Tibial nerve (tissue), 4 donors: ENCODE measurements at regions not wholly inside any gene's neighbourhood (a gene's known extent, or its start where the extent isn't known, plus 50 kb on each side); places are given as distances from the start of the nearest gene placed in this dataset.
A peak's percentile ranks its signal among the peaks of the same experiment; 100 is the strongest.

Source experiments
- DNase-seq, 2 donors: peaks; one replicate each; pipeline ENCODE4 v3.0.0-alpha.2; 2019; ENCODE audit warnings: low spot score in 2 of 2
- H3K27ac ChIP-seq, 4 donors: fragments of 200-600 bp; sonication (generic) in 3 of 4; one replicate each; pipeline ENCODE4 v1.5.1; 2017 to 2019; ENCODE audit warnings: mild to moderate bottlenecking in 1 of 4
- H3K27me3 ChIP-seq, 2 donors: fragments of 200-600 bp; sonication (generic) in 1 of 2; one replicate each; pipeline versions ENCODE4 v1.5.1 to v1.6.0; 2017 to 2019
- H3K36me3 ChIP-seq, 3 donors: fragments of 200-600 bp; sonication (generic); one replicate each; pipeline ENCODE4 v1.5.1; 2018 to 2019
- H3K4me1 ChIP-seq, 4 donors: fragments of 200-600 bp; sonication (generic) in 3 of 4; one replicate each; pipeline ENCODE4 v1.5.1; 2017 to 2019
- H3K4me3 ChIP-seq, 4 donors: fragments of 200-600 bp; sonication (generic) in 3 of 4; one replicate each; pipeline ENCODE4 v1.5.1; 2017 to 2019; ENCODE audit warnings: mild to moderate bottlenecking in 1 of 4, moderate library complexity in 1 of 4
- H3K9me3 ChIP-seq, 4 donors: fragments of 200-600 bp; sonication (generic) in 3 of 4; one replicate each; pipeline ENCODE4 v1.5.1; 2017 to 2019
- EP300 ChIP-seq, 2 donors: sonication (generic); formaldehyde crosslinking; IDR thresholded peaks; one replicate each; pipeline ENCODE4 v1.6.1; 2017; ENCODE audit warnings: antibody characterized with exemption in 2 of 2, mild to moderate bottlenecking in 1 of 2
- POLR2A ChIP-seq, 2 donors: fragments of 450-650 bp; IDR thresholded peaks; one replicate each; pipeline ENCODE4 v1.6.1; 2017; ENCODE audit warnings: antibody characterized with exemption in 2 of 2, mild to moderate bottlenecking in 2 of 2, moderate library complexity in 2 of 2
- WGBS, 2 donors: methylation state at CpG; one replicate each; pipeline ENCODE4 v1.1.5; 2018; 5-methylcytosine and 5-hydroxymethylcytosine counted together
- TF ChIP-seq, protein P1 (sequence below), 5 experiments: fragments of 200-600 bp in 3 of 5; fragments of 450-650 bp in 2 of 5; sonication (generic) in 3 of 5; IDR thresholded peaks; one replicate each; pipeline ENCODE4 v1.5.1; 2016 to 2019; ENCODE audit warnings: antibody characterized with exemption in 5 of 5, mild to moderate bottlenecking in 3 of 5, moderate library complexity in 2 of 5

DNA sequence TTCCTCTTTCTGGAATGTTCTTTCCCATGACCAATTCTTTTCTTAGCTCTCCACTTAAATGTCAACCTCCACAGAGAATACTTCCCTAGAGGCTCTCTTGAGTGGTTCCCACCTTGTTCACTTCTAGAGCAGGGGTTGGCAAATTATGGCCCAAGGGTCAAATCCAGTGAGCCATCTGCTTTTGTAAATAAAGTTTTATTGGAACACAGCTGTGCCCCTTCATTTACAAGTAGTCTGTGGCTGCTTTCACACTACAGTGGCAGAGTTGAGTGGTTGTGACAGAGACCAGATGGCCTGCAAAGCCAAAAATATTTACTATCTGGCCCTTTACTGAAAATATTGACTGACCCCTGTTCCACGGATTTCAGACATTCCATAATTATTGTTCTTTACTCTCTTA, 166.2 kb downstream of the WNT5A start:
- no peak overlapping the region for H3K4me3 ChIP-seq
- WGBS, 2 donors: 59 to 86% methylated on average over 1 of the region's 1 CpG
- TF ChIP-seq, protein P1, sequence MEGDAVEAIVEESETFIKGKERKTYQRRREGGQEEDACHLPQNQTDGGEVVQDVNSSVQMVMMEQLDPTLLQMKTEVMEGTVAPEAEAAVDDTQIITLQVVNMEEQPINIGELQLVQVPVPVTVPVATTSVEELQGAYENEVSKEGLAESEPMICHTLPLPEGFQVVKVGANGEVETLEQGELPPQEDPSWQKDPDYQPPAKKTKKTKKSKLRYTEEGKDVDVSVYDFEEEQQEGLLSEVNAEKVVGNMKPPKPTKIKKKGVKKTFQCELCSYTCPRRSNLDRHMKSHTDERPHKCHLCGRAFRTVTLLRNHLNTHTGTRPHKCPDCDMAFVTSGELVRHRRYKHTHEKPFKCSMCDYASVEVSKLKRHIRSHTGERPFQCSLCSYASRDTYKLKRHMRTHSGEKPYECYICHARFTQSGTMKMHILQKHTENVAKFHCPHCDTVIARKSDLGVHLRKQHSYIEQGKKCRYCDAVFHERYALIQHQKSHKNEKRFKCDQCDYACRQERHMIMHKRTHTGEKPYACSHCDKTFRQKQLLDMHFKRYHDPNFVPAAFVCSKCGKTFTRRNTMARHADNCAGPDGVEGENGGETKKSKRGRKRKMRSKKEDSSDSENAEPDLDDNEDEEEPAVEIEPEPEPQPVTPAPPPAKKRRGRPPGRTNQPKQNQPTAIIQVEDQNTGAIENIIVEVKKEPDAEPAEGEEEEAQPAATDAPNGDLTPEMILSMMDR (IDR thresholded peaks at IDR 0.05): no peak
- no peak for TF ChIP-seq EP300 (IDR thresholded peaks at IDR 0.05)
- TF ChIP-seq POLR2A (IDR thresholded peaks at IDR 0.05): no peak
- no peaks in the 10 kb centered on the region for H3K27me3 ChIP-seq
- DNase-seq: no peak
- no peaks in the 10 kb centered on the region for H3K4me1 ChIP-seq
- H3K9me3 ChIP-seq: no peaks in the 10 kb centered on the region
- H3K27ac ChIP-seq: no peak overlapping the region
- H3K36me3 ChIP-seq: no peaks in the 10 kb centered on the region

DNA sequence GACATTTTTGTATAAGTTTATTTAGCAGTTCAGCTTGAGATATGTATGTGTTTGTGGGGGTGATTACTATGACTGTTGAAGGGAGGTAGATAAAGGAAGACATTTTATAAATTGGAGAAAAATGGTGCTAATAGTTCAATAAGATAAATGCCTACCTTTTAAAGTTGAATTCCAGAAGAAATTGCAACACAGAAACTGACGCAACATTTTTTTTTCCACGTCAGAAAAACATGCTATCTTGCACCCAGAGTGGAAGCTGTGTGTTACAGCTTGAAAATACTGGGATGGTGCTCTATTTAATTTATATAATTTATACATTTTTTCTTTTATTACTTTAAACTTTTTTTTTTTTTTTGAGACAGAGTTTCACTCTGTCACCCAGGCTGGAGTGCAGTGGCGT, 171.7 kb downstream of the WNT5A start:
- Histone ChIP-seq H3K4me1 (no peaks in the 10 kb centered on the region), H3K36me3 (no peaks in the 10 kb centered on the region), H3K27me3 (no peaks in the 10 kb centered on the region), H3K4me3 (no peak overlapping the region), H3K9me3 (no peaks in the 10 kb centered on the region), H3K27ac (no peak overlapping the region)
- TF ChIP-seq, protein P1 (IDR thresholded peaks at IDR 0.05): no peak
- TF ChIP-seq EP300 (IDR thresholded peaks at IDR 0.05): no peak
- TF ChIP-seq POLR2A (IDR thresholded peaks at IDR 0.05): no peak
- no peak for DNase-seq
- 57 to 75% methylated on average over 3 of the region's 3 CpGs for WGBS, 2 donors

DNA sequence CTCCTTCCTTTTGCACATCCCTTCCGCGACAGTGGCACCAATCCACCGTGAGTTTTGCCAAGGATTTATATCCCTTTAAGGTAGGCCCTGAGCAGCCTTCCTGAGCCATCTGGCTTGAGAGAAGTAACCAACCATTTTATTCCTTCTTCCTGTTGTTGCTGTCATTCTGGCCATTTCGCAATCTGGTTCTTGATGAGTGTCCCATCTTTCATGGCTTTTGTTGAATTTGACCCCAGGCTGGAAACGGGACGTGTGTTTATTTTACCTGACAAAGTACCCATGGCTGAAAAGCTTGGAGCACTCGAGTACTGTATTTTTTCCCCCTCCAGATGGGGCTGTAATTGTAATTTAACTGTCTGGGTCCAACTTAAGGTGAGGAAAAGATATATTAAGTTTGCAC, 173.4 kb downstream of the WNT5A start:
- H3K27ac ChIP-seq: no peak overlapping the region
- no peak for DNase-seq
- WGBS, 2 donors: 84 to 92% methylated on average over 7 of the region's 7 CpGs
- no peaks in the 10 kb centered on the region for H3K27me3 ChIP-seq
- H3K9me3 ChIP-seq: no peaks in the 10 kb centered on the region
- H3K4me1 ChIP-seq: no peaks in the 10 kb centered on the region
- H3K36me3 ChIP-seq: no peaks in the 10 kb centered on the region
- H3K4me3 ChIP-seq: no peak overlapping the region
- TF ChIP-seq POLR2A (IDR thresholded peaks at IDR 0.05) (no peak), EP300 (IDR thresholded peaks at IDR 0.05) (no peak)
- TF ChIP-seq, protein P1 (IDR thresholded peaks at IDR 0.05): no peak

DNA sequence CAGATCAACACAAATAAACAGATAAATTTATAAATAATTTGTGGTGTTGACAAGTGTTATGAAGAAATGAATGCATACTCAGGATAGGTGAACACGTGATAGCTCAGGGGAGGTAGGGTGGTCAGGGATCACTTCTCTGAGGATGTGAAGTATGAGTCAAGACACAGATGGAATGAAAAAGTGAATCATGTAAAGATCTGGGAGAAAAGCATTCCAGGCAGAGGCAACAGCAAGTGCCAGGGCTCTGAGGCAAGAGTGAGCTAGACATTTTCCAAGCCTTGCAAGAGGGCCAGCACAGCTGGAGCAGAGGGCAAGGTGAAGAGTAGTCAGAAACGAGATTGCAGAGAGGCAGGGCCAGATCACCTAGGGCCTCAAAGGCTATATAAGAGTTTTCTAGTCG, 177.8 kb downstream of the WNT5A start:
- Histone ChIP-seq H3K36me3 (no peaks in the 10 kb centered on the region), H3K27ac (no peak overlapping the region)
- DNase-seq: no peak

DNA sequence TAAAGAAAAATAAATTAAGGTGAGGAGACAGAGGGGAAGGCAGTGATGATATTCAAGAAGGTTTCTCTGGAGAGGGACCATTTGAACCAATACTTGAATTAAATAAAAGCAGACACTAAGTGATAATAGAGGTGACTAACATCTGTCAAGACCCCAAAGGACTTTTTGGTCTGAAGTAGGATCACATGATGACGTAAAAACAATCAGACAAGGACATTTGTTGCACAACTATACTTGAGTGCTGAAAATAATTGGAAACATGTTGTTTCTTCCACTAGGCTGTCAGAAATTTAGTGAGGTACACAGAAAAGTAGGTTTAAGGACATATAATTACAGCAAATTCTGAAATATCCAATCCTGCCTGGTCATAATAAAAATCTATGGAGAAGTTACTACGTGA, 179.5 kb downstream of the WNT5A start:
- Histone ChIP-seq H3K27ac (no peak overlapping the region), H3K9me3 (no peaks in the 10 kb centered on the region), H3K4me3 (no peak overlapping the region), H3K27me3 (no peaks in the 10 kb centered on the region), H3K36me3 (no peaks in the 10 kb centered on the region), H3K4me1 (no peaks in the 10 kb centered on the region)
- no peak for DNase-seq
- WGBS, 2 donors: 78 to 85% methylated on average over 2 of the region's 2 CpGs
- TF ChIP-seq EP300 (IDR thresholded peaks at IDR 0.05): peak in 1 of 2 donors; percentile 46
- TF ChIP-seq, protein P1 (IDR thresholded peaks at IDR 0.05): no peak

More for the DNA sequence above, 177.8 kb downstream of the WNT5A start:
- Histone ChIP-seq H3K27me3 (no peaks in the 10 kb centered on the region), H3K9me3 (no peaks in the 10 kb centered on the region), H3K4me1 (no peaks in the 10 kb centered on the region), H3K4me3 (no peak overlapping the region)
- WGBS, 2 donors: 84 to 85% methylated on average over 3 of the region's 3 CpGs
- TF ChIP-seq POLR2A (IDR thresholded peaks at IDR 0.05) (no peak), EP300 (IDR thresholded peaks at IDR 0.05) (no peak)
- TF ChIP-seq, protein P1 (IDR thresholded peaks at IDR 0.05): no peak
